SK-N-SH treated with all-trans-retinoic acid at 6 μM for 48 hours (cell line): ENCODE measurements at regions not wholly inside any gene's neighbourhood (a gene's known extent, or its start where the extent isn't known, plus 50 kb on each side); places are given as distances from the start of the nearest gene placed in this dataset.
"Not testable (repeated sequence)": the region's sequence is repeated elsewhere in the genome, so short reads cannot be mapped to it uniquely, and the experiment has no call there.

ENCODE experiments used
- ATAC-seq: fragments of 200-7000 bp; cut with Tn5 transposase; 3 replicates; pipeline ENCODE4 v1.9.1; 2020; ENCODE audit warnings: mild to moderate bottlenecking, moderate library complexity
- ARNTL ChIP-seq: fragments of 450-650 bp; formaldehyde crosslinking; IDR thresholded peaks from 2 replicates; pipeline ENCODE4 v1.5.0; 2020; ENCODE audit warnings: low read depth, mild to moderate bottlenecking, moderate library complexity, borderline replicate concordance
- BACH2 ChIP-seq: fragments of 250-450 bp; sonication (Bioruptor Pico); IDR thresholded peaks from 2 replicates; pipeline ENCODE4 v1.9.0; 2021; ENCODE audit warnings: mild to moderate bottlenecking, borderline replicate concordance
- ESRRG ChIP-seq: fragments of 250-450 bp; sonication (Bioruptor Pico); IDR thresholded peaks from 2 replicates; pipeline ENCODE4 v1.6.1; 2021; ENCODE audit warnings: mild to moderate bottlenecking
- GLIS3 ChIP-seq: fragments of 250-450 bp; sonication (Bioruptor Pico); IDR thresholded peaks from 2 replicates; pipeline ENCODE4 v1.5.0; 2020; ENCODE audit warnings: mild to moderate bottlenecking, moderate library complexity
- ISL1 ChIP-seq: fragments of 250-450 bp; sonication (Bioruptor Pico); IDR thresholded peaks from 2 replicates; pipeline ENCODE4 v2.1.2; 2022; ENCODE audit warnings: mild to moderate bottlenecking, moderate library complexity
- POU6F1 ChIP-seq: fragments of 250-450 bp; sonication (Bioruptor Pico); IDR thresholded peaks from 2 replicates; pipeline ENCODE4 v1.8.0; 2021; ENCODE audit warnings: low read depth, mild to moderate bottlenecking, moderate library complexity, borderline replicate concordance
- PPARA ChIP-seq: fragments of 250-450 bp; sonication (Bioruptor Pico); IDR thresholded peaks from 2 replicates; pipeline ENCODE4 v1.5.0; 2020; ENCODE audit warnings: mild to moderate bottlenecking, borderline replicate concordance
- RARB ChIP-seq: fragments of 250-450 bp; sonication (Bioruptor Pico); IDR thresholded peaks from 2 replicates; pipeline ENCODE4 v1.8.0; 2021; ENCODE audit warnings: mild to moderate bottlenecking, moderate library complexity
- SNAI2 ChIP-seq: fragments of 250-450 bp; sonication (Bioruptor Pico); IDR thresholded peaks from 2 replicates; pipeline ENCODE4 v1.5.0; 2020; ENCODE audit warnings: mild to moderate bottlenecking, moderate library complexity
- TCF4 ChIP-seq: fragments of 250-450 bp; sonication (Bioruptor Pico); IDR thresholded peaks from 2 replicates; pipeline ENCODE4 v1.8.0; 2021; ENCODE audit warnings: mild to moderate bottlenecking, moderate library complexity, borderline replicate concordance
- TOX ChIP-seq: fragments of 250-450 bp; sonication (Bioruptor Pico); IDR thresholded peaks from 2 replicates; pipeline ENCODE4 v1.8.0; 2021; ENCODE audit warnings: mild to moderate bottlenecking, moderate library complexity, borderline replicate concordance
- TSHZ2 ChIP-seq: fragments of 250-450 bp; sonication (Bioruptor Pico); IDR thresholded peaks from 2 replicates; pipeline ENCODE4 v1.5.0; 2020; ENCODE audit warnings: mild to moderate bottlenecking, moderate library complexity
- ZFP3 ChIP-seq: fragments of 250-450 bp; sonication (Bioruptor Pico); IDR thresholded peaks from 2 replicates; pipeline ENCODE4 v1.5.0; 2020; ENCODE audit warnings: mild to moderate bottlenecking, moderate library complexity
- ZFP30 ChIP-seq: fragments of 450-650 bp; formaldehyde crosslinking; IDR thresholded peaks from 2 replicates; pipeline ENCODE4 v1.5.0; 2022; ENCODE audit warnings: mild to moderate bottlenecking, moderate library complexity
- ZNF565 ChIP-seq: fragments of 450-650 bp; formaldehyde crosslinking; conservative IDR thresholded peaks from 2 replicates; pipeline ENCODE4 v1.5.0; 2020; ENCODE audit warnings: low read depth, mild to moderate bottlenecking, moderate library complexity
- ZNF8 ChIP-seq: fragments of 450-650 bp; formaldehyde crosslinking; IDR thresholded peaks from 2 replicates; pipeline ENCODE4 v1.5.0; 2020; ENCODE audit warnings: mild to moderate bottlenecking, moderate library complexity
- TF ChIP-seq, protein P1 (sequence below): fragments of 250-450 bp; sonication (Bioruptor Pico); IDR thresholded peaks from 2 replicates; pipeline ENCODE4 v1.5.1; 2020; ENCODE audit warnings: low read depth, mild to moderate bottlenecking, moderate library complexity
- TF ChIP-seq, protein P2 (sequence below): fragments of 250-450 bp; sonication (Bioruptor Pico); IDR thresholded peaks from 2 replicates; pipeline ENCODE4 v1.8.0; 2020; ENCODE audit warnings: mild to moderate bottlenecking, moderate library complexity, borderline replicate concordance
- TF ChIP-seq, protein P3 (sequence below): fragments of 250-450 bp; sonication (Bioruptor Pico); IDR thresholded peaks from 2 replicates; pipeline ENCODE4 v1.5.1; 2021; ENCODE audit warnings: mild to moderate bottlenecking, moderate library complexity

- no peak for ATAC-seq
Measured at GRCh38 chr9:30605936-30606335, 1778.5 kb upstream of the ACO1 start.

DNA sequence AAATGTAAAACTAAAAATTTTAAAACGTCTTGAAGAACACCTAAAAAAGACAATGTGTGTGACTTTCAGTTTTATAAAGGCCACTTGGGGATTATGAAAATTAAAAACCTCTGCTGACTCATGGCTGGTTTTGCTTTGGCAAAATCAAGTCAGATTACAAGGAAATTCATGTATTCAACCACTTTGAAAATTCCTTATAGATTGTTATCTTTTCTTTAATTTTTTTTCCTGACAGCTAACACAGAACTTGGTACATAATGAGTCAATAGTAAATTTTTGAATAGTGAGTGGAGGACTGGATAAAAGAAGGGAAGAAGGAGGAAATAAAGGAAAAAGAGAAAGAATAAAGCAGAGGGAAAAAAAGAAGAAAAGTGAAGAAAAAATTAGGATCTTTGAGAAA is 1774.7 kb upstream of the ACO1 start:
- no peak for ATAC-seq

More at GRCh38 chr9:30605936-30606335, 1778.5 kb upstream of the ACO1 start:
- no peak for TF ChIP-seq SNAI2 (CRISPR knock-in tag)
- TF ChIP-seq ARNTL = no peak
- TF ChIP-seq ESRRG = no peak
- TF ChIP-seq ZFP30 (CRISPR knock-in tag) = no peak
- TF ChIP-seq ISL1 (CRISPR knock-in tag) = no peak
- no peak for TF ChIP-seq TOX
- no peak for TF ChIP-seq POU6F1 (CRISPR knock-in tag)
- no peak for TF ChIP-seq RARB
- no peak for TF ChIP-seq GLIS3 (CRISPR knock-in tag)
- no peak for TF ChIP-seq PPARA (CRISPR knock-in tag)
- no peak for TF ChIP-seq ZNF8 (CRISPR knock-in tag)
- TF ChIP-seq ZFP3 (CRISPR knock-in tag) = no peak
- no peak for TF ChIP-seq ZNF565 (CRISPR knock-in tag)
- TF ChIP-seq, all 23 proteins: peak for 0

GRCh38 chr9:30616782-30617181 is 1767.7 kb upstream of the ACO1 start:
- ATAC-seq = not testable (repeated sequence)

More for the DNA sequence above, 1774.7 kb upstream of the ACO1 start:
- TF ChIP-seq ARNTL (no peak), ZNF8 (CRISPR knock-in tag) (no peak), ZFP3 (CRISPR knock-in tag) (no peak), TOX (no peak), ZNF565 (CRISPR knock-in tag) (no peak), POU6F1 (CRISPR knock-in tag) (no peak), SNAI2 (CRISPR knock-in tag) (no peak), RARB (no peak), TSHZ2 (CRISPR knock-in tag) (no peak), ZFP30 (CRISPR knock-in tag) (no peak), BACH2 (CRISPR knock-in tag) (no peak), TCF4 (CRISPR knock-in tag) (no peak), GLIS3 (CRISPR knock-in tag) (no peak), PPARA (CRISPR knock-in tag) (no peak)
- TF ChIP-seq, protein P1, sequence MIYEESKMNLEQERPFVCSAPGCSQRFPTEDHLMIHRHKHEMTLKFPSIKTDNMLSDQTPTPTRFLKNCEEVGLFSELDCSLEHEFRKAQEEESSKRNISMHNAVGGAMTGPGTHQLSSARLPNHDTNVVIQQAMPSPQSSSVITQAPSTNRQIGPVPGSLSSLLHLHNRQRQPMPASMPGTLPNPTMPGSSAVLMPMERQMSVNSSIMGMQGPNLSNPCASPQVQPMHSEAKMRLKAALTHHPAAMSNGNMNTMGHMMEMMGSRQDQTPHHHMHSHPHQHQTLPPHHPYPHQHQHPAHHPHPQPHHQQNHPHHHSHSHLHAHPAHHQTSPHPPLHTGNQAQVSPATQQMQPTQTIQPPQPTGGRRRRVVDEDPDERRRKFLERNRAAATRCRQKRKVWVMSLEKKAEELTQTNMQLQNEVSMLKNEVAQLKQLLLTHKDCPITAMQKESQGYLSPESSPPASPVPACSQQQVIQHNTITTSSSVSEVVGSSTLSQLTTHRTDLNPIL (CRISPR knock-in tag) = no peak
- TF ChIP-seq, protein P2, sequence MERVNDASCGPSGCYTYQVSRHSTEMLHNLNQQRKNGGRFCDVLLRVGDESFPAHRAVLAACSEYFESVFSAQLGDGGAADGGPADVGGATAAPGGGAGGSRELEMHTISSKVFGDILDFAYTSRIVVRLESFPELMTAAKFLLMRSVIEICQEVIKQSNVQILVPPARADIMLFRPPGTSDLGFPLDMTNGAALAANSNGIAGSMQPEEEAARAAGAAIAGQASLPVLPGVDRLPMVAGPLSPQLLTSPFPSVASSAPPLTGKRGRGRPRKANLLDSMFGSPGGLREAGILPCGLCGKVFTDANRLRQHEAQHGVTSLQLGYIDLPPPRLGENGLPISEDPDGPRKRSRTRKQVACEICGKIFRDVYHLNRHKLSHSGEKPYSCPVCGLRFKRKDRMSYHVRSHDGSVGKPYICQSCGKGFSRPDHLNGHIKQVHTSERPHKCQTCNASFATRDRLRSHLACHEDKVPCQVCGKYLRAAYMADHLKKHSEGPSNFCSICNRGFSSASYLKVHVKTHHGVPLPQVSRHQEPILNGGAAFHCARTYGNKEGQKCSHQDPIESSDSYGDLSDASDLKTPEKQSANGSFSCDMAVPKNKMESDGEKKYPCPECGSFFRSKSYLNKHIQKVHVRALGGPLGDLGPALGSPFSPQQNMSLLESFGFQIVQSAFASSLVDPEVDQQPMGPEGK = no peak
- TF ChIP-seq, protein P3, sequence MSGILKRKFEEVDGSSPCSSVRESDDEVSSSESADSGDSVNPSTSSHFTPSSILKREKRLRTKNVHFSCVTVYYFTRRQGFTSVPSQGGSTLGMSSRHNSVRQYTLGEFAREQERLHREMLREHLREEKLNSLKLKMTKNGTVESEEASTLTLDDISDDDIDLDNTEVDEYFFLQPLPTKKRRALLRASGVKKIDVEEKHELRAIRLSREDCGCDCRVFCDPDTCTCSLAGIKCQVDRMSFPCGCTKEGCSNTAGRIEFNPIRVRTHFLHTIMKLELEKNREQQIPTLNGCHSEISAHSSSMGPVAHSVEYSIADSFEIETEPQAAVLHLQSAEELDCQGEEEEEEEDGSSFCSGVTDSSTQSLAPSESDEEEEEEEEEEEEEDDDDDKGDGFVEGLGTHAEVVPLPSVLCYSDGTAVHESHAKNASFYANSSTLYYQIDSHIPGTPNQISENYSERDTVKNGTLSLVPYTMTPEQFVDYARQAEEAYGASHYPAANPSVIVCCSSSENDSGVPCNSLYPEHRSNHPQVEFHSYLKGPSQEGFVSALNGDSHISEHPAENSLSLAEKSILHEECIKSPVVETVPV = no peak
